CD4-positive, alpha-beta T cell treated with Interferon gamma for 1 hour (primary cell): ENCODE measurements at regions not wholly inside any gene's neighbourhood (a gene's known extent, or its start where the extent isn't known, plus 50 kb on each side); places are given as distances from the start of the nearest gene placed in this dataset.
"Not testable (repeated sequence)": the region's sequence is repeated elsewhere in the genome, so short reads cannot be mapped to it uniquely, and the experiment has no call there.

Experiments used
- DNase-seq: peaks from one replicate; pipeline ENCODE4 v3.0.0-alpha.2; 2020

DNA sequence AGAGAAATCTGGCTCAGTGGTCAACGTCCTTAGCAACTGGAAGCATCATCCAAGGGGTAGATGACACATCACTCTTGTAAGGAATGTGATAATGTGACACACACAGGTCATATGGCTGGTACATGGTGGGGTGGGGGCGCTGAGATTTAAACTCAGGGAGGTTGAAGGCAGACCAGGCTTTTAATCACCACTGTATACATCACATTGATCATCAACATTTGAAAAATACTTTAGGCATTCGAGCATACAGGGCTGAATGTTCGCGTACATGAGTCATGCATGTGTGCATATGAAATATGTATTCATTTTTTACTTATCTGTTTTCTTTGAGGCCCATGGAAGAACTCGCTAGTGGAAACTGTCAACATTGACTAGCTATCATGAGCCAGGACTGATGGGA is 976.4 kb downstream of the VRK1 start:
- DNase-seq: no peak

DNA sequence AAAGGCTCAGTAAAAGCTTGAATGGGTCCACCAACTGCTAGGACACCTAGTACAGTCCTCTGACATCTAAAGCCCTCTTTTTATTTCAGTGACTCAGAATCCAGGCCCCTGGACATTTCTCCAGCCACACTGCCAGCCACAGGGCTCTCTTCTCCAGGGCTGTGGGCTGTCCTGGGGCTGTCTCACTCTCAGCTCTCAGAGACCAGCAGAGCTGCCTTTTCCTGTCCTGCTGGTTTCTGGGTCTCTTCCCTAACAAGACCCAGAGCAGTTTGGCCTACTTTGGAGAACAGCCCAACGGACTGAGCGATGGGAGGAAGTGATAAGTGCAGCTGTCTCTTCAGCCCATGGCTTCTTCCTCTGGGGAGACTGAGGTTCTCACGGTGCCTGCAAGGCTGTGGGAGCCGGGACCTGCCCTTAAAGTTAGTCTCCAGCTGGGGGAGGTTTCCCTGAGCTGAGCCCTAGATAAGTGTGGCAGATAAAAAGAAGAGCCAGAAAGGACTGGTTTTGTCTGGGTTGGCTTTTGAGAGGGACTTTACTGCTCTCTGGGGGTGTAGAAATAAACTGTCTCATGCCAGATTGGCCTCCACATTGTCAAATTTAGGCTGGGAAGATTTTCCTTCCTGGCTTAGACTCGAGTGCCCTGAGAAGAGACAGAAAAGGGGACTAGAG is 979.8 kb downstream of the VRK1 start:
- DNase-seq: no peak

DNA sequence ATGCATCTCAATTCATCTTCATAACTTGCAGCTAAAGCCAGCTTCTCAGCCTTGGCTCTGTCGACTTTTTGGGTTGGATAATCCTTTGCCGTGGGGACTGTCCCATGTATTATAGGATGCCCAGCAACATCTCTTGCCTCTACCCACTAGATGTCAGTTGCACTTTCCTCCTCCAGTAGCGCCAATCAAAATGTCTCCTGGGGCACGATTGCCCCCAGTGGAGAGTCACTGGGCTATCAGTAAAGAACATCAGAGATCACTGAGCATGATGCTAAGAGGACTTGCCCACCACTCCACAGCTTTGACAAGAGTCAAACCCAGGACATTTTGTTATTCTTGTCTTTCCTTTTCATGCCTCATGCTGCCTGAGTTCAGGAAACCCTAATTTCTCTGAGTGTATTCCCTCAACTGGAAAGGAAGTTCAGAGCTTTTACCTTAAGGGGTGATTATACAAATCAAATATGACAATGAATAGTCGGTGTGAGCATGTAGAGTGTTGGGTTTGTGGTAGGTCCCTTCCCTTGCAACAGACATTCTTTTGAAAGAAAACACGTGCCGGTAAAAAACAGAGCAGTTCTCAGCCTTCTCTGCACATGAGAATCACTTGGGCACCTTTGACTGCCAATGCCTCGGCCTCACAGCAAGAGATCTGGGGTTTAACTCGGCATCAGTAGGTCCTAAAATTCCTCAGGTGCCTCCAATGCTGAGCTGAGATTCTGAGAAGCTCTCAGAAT is 980.6 kb downstream of the VRK1 start:
- DNase-seq: peak; percentile 11

DNA sequence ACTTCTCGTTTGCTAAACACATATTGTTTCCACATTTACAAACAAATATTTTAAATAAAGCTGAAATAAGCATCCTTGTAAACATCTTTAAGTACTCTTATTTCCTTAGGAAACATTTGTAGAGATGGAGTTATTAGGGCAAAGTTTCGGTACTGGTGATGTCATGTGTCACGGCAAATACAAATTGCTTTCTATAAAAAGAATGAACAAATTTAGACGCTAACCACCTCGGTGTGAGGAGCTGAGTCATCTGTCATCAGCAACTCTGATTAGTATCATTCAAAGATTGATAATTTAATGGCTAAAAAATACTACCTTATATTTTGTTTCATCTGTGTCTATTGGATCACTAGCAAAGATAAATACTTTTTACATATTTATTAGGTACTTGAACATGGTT is 982.0 kb downstream of the VRK1 start:
- no peak for DNase-seq

DNA sequence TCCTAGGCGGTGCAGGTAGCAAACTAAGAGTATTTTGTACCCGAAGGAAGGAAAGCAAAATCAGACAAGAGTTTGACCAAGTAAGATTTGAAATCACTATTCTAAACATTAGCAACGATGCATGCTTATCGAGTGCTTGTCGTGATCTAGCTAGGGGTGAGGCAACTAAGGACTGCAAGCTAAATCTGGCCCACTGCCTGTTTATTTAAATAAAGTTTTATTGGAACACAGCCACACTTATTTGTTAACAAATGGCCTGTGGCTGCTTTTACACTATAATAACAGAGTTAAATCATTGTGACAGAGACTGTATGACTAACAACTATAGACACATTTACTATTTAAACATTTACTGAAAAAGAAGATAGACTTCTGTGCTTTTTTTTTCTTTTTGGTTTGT is 983.6 kb downstream of the VRK1 start:
- DNase-seq: no peak

DNA sequence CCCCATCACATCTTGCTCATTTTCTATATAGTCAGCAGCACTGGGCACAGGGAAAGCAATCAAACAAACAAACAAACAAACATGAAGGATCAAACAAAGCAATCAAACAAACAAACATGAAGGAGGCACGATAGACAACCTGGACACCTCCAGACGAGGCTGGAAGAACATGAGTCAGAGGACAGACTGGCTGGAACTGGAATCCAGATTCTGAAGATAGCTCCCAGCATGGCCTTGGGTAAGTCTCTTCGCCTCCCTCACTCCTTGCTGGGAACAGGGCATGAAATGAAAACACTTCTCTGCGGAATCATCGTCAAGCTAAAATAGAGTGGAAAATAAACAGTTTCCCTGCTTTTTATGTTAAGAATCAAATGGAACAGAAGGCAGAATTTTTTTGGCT is 984.8 kb downstream of the VRK1 start:
- DNase-seq: no peak

DNA sequence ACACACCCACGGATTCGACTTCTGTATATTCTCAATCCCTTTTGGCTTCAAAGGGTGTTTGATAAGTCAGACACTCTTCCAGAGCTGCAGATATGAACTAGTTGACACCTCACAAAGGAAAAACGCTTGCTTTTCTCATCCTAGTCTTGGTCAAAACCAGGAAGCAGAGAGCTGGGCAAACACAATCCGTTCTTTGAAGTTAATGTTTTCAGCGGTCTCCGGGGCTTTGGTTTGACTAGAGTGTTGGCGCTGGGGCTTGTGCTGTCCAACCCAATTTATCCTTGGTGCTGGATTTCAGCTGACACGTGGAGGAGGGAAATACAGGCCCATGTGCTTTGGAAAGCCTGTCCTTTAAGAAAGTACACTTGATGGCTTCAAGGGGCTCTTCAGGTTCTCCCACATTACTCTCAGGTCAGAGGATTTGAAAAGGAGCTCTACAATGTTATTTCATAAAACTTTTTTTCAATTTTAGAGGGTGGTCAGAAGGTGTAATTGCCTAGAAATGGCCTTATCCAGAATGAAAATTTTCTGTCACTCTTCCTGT is 985.8 kb downstream of the VRK1 start:
- no peak for DNase-seq

DNA sequence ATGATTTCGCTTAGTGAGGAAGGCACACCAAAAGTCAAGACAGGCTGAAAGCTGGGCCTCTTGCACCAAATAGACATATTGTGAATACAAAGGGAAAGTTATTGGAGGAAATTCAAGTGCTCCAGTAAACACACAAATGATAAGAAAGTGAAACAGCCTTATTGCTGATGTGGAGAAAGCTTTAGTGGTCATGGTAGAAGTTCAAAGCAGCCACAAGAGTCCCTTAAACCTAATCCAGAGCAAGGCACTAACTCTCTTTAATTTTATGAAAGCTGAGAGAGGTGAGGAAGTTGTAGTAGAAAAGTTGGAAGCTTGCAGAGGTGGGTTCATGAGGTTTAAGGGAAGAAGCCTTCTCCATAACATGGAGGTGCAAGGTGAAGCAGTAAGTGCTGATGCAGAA is 988.3 kb downstream of the VRK1 start:
- no peak for DNase-seq

DNA sequence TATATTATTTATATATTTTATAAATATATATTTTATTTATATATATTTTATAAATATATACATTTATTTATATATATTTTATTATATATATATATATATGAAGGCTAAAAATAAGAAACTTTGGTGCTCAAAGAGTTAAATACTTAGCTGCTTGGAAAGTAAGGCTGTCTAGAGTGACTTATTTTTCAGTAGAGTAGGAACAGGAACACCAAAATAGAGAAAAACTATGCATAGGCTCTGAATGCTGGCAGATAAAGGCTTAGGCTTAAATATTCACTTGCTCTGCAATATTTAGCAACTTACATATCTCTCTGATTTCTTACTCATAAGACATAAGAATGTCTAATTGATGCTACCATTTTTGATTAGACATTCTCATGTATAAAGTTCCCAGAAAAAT is 991.2 kb downstream of the VRK1 start:
- DNase-seq: no peak

DNA sequence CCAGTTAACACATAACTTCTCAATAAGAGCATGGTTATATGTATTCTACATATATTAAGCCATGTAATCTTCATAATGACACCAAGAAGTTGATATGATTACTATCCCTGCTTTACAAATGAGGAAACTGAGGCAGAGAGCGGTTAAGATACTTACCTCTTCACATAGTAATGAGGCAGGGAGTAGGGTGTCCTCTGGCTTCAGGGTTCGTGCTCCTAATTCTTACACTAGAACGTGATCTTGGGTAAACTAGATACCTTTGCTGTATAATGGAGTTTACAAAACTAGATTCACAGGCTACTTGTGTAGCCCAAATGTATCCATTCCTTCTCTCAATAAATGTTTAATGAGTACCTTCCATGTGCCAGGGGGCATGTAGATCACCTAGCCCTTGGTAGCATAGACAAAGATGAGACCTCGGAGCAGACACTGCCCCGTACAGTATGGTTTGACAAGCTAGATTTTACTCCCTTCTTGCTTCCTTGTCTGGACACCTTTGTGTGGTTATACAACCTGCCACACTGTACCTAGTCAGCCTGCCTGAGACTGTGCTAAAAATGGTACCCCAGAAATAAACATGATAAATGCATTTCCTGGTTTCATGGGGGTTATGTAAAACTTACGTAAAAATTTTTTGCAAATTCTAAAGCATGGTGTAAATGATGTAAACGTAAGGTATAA is 991.8 kb downstream of the VRK1 start:
- no peak for DNase-seq

DNA sequence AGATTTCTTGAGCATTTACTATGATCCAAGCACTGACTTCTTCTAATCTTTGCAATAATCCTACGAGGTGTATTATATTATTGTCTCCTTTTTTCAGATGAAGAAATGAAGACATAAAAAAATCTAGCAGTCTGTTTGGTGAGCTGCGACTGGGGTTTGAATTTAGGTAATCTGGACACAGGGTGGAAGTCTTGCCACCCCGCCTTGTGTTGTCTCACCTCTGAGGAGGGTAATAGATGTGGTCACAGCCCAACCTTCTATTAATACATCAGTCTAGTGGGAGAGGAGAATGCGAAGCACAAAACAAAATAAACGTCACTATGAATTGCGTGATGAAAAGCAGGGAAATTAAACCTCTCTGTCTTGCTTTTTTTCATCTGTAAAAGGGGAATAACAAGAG is 993.9 kb downstream of the VRK1 start:
- no peak for DNase-seq

DNA sequence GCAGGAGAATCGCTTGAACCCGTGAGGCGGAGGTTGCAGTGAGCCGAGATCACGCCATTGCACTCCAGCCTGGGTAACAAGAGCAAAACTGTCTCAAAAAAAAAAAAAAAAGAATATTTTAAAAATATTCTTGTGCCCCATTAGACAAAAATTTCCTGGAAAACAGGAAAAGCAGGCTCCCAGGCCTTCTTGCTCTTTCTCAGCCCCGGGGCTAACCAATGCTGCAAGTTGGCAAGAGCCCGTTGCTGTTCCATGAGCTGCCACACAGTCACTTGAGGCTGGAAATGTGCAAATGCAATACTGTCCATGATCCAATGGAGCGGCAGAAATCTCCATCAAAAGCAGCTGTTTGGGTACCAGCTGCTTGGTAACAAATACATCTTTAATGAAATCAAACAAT is 994.7 kb downstream of the VRK1 start:
- DNase-seq: no peak

DNA sequence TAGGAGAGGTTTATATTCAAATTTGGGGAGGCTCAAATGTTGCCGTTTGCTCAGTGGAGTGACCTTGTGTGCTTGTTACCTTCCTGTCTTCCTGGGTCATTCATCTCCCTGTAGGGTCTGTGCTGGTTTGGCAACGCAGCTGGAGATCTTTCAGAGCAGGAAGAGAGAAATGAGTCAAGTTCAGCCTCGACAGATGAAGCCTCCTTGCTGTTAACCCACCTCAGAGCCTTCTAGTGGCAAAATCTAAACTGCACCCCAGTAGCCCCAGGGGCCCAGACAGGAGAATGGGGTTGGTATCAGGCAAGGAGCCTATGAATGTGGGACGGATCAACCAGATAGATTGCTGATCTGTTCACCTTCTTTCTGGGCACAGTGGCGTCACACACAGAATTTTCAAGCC is 999.3 kb downstream of the VRK1 start:
- DNase-seq: no peak

DNA sequence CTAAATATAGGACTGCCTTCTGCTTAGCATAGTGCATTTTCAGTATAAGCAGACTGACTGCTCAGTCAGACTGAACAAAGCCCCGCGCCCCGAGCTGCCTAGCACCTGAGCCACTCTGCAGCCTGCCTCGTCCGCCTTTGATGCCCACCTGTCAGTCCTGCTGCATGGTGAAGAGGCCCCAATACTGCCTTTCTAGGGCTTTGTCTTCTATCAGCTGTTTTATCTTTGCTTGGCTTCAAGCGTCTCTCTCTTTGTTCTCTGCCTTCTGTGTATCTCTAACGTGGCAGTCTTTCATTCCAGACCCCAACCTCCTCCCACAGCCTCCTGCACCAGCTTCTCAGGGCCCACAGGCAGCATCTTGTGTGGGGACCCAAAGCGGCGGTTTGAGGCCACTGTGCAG is 1001.0 kb downstream of the VRK1 start:
- no peak for DNase-seq

DNA sequence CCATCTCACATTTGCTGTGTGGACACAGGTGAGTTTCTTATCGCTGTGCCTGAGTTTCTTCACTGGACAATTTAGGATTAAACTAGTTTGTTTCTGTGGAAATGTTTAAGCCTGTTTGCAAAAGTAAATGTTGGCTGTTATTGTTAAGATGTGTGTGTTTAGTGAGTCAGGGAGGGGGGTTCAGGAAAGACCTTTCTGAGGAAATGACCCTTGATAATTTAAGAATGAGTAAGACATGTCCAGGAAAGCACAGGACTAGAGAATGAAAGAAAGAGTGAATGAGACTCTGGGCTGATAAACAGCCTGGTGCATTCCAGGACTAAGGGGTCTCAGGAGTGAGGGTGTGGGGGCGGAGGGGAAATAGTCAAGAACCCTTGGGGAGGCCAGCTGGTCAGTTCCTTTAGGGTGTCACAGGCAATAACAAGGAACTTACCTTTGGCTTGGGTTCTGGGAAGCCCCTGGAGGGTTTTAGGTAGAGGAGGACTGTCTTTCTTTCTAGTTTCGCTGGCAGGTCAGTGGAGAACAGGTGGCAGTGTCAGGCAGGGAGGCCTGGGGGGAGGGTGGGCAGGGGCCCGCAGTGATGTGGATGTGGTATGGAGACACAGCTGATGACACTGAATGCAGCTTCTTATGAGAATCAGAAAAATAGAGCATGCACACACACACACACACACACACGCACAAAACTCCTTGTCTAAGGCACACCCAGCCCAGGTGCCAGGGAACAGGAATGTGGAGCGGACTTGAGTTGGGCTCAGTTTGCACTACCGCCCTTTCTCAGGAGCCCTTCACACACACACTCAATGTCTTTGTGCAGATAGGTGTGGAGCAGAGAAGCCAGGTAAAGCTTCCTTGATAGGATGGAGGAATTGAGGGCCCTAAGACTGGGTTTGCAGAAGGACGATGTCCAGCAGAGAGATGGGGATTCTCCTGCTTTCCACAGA is 1005.5 kb downstream of the VRK1 start:
- DNase-seq: no peak

DNA sequence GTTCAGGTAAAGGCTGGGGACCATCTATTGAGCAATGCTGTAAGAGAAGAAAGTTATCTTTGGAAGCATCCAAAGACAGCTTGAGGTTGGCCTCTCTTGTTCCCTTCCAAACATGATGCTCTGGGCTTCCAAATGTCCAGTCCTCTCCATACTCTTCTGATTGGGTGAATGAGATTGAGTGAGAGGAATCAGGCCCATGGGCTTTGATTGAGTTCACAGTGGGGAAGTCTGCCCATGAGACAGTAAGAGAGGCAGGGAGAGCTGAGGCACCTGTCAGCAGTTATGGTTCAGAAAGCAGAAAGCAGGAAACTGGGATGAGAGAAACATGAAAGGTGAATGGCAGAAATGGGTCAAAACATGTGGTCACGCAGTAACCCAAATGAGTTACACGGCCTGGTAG is 1006.9 kb downstream of the VRK1 start:
- no peak for DNase-seq

DNA sequence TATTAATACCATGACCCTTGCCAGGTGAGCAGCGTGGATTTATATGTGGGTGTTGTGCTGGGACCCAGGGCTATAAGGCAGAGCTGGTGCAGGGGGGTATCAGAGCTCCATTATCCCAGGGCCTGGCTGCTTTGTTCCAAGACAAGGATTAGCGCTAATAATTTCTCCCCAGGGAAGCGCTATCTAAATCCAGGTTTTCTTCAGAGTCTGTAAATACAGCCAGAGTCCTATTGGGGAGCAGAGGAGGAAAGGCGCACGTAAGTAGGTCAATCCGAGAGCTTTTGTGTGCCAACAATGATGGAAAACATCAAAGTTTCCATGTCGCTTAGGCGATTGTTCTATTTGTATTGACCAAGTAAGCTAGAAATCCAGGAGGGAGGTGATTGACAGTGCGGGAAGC is 1009.7 kb downstream of the VRK1 start:
- DNase-seq: no peak

DNA sequence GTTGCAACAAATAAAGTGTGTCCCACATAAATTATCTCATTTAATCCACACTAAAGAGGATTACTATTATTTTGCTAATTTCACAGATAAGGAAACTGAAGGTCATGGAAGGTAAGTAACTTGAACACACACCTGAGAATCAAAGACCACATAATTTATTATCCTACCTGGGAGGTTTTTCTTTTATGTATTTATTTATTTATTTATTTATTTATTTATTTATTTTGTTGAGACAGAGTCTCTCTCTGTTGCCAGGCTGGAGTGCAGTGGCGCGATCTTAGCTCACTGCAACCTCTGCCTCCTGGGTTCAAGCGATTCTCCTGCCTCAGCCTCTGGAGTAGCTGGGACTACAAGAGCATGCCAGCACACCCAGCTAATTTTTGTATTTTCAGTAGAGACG is 1011.4 kb downstream of the VRK1 start:
- not testable (repeated sequence) for DNase-seq

DNA sequence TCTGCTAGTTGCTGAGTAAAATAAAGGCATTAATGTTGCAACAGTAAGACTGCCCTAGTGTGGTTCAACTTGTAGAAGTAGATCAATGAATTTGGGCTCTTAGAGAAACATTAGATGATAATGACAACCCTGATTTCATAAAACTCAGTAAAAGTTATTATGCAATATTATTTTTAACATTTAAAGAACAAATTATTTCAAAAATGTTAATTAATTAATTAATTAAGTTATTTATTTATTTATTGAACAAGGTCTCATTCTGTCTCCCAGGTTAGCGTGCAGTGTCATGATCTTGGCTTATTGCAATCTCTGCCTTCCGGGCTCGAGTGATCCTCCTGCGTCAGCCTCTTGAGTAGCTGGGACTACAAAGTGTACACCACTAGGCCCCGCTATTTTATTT is 1016.4 kb downstream of the VRK1 start:
- DNase-seq: no peak

DNA sequence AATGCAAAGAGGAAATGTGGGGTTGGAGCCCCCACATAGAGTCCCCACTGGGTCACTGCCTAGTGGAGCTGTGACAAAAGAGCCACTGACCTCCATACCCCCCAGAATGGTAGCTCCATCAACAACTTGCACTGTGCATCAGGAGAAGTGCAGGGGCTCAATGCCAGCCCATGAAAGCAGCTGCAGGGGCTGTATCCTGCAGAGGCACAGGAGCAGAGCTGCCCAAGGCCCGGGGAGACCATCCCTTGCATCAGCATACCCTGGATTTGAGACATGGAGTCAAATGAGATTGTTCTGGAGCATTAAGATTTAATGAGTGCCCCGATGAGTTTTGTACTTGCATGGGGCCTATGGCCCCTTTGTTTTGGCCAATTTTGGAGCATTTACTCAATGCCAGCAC is 1023.6 kb downstream of the VRK1 start:
- no peak for DNase-seq

DNA sequence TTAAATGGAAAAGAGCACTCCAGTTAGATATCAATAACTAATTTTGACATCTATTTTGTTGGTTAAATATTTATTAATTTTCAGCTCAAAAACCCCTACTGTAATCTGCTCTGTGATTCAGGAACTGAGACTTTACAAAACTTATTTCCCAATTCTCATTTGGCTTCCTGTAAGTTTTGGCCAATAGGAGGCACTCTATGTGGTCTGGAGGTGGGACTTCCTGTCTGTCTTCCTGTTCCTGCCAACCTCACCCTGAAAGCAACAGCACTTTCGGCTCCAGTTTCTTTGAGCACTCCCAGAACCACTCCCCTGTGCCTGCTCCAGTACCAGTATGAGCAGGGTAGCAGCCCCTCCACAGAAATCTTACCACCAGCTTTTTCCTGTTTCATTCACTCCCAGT is 1027.0 kb downstream of the VRK1 start:
- DNase-seq: no peak

DNA sequence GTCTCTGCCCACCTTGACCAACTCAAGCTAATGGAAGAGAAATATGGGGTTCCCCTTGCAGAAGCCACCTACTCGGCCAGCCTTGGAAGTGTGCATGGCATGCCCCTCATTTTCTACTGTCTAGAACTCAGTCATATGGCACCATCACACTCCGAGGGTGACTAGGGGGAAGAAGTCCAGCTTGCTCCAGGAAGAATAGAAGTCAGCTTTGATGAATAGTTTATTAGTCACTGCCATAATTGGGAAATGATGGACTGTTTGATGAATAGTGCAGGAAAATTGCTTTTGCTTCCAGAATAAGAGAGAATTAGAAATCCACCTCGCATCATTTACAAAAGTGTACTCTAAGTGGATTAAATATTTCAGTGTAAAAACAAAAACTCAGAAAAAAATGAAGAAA is 1030.6 kb downstream of the VRK1 start:
- DNase-seq: no peak

DNA sequence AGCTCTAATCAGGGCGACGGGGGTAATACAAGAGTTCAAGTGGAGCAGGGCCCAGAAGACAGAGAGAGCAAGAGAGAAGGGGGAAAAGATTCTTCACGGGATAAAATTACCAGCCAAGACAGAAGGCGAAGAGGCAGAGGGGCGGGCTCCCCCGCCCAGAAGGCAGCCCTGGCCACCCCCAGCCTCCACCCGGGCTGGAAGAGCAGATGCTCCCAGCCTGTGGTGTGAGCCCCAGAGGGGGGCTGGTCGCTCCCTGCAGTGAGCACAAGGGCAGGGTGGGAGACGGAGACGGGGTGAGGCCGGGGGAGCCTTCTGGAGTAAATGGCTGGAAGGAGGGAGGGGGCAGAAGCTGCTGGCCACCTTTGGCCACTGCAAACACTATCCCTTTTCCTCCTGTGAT is 1035.6 kb downstream of the VRK1 start:
- DNase-seq: no peak
